Suprapubic skin (tissue), 4 donors: ENCODE measurements at regions not wholly inside any gene's neighbourhood (a gene's known extent, or its start where the extent isn't known, plus 50 kb on each side); places are given as distances from the start of the nearest gene placed in this dataset.
"Not testable (repeated sequence)": the region's sequence is repeated elsewhere in the genome, so short reads cannot be mapped to it uniquely, and the experiment has no call there.

Source experiments
- DNase-seq, 2 donors: peaks; one replicate each; pipeline ENCODE4 v3.0.0-alpha.2; 2019; ENCODE audit warnings: low spot score in 2 of 2
- H3K27ac ChIP-seq: fragments of 200-600 bp; sonication (generic); one replicate; pipeline ENCODE4 v1.5.1; 2019
- H3K27me3 ChIP-seq: fragments of 200-600 bp; sonication (generic); one replicate; pipeline ENCODE4 v1.5.1; 2019
- H3K36me3 ChIP-seq: fragments of 200-600 bp; sonication (generic); one replicate; pipeline ENCODE4 v1.5.1; 2019
- H3K4me1 ChIP-seq: fragments of 200-600 bp; sonication (generic); one replicate; pipeline ENCODE4 v1.5.1; 2019
- H3K4me3 ChIP-seq: fragments of 200-600 bp; sonication (generic); one replicate; pipeline ENCODE4 v1.5.1; 2019; ENCODE audit warnings: mild to moderate bottlenecking
- H3K9me3 ChIP-seq: fragments of 200-600 bp; sonication (generic); one replicate; pipeline ENCODE4 v1.5.1; 2019
- CTCF ChIP-seq, 2 donors: fragments of 200-600 bp in 1 of 2; fragments of 450-650 bp in 1 of 2; sonication (generic) in 1 of 2; IDR thresholded peaks; one replicate each; pipeline ENCODE4 v1.5.1; 2016 to 2019; ENCODE audit warnings: antibody characterized with exemption in 2 of 2, mild to moderate bottlenecking in 1 of 2, moderate library complexity in 1 of 2
- EP300 ChIP-seq: sonication (generic); formaldehyde crosslinking; IDR thresholded peaks from one replicate; pipeline ENCODE4 v1.6.1; 2017; ENCODE audit warnings: antibody characterized with exemption
- POLR2A ChIP-seq, 2 donors: fragments of 450-650 bp; IDR thresholded peaks; one replicate each; pipeline ENCODE4 v1.6.1; 2017; ENCODE audit warnings: antibody characterized with exemption in 2 of 2, mild to moderate bottlenecking in 2 of 2, moderate library complexity in 2 of 2
- POLR2AphosphoS5 ChIP-seq, 3 donors: sonication (generic); formaldehyde crosslinking; IDR thresholded peaks; one replicate each; pipeline ENCODE4 v1.6.1; 2017; ENCODE audit warnings: antibody characterized with exemption in 3 of 3
- WGBS: methylation state at CpG from one replicate; pipeline ENCODE4 v1.1.5; 2018; 5-methylcytosine and 5-hydroxymethylcytosine counted together

GRCh38 chr19:24004166-24004565 is 82.8 kb upstream of the ZNF254 start:
- 52% methylated on average over 6 of the region's 6 CpGs for WGBS
- TF ChIP-seq CTCF (IDR thresholded peaks at IDR 0.05), result no peak
- TF ChIP-seq EP300, result no peak
- TF ChIP-seq POLR2A (IDR thresholded peaks at IDR 0.05), result no peak
- TF ChIP-seq POLR2AphosphoS5 (IDR thresholded peaks at IDR 0.05), result no peak
- no peak overlapping the region for H3K4me3 ChIP-seq

GRCh38 chr19:24029941-24030636 is 56.9 kb upstream of the ZNF254 start:
- Histone ChIP-seq H3K9me3 (no peaks in the 10 kb centered on the region), H3K27me3 (no peaks in the 10 kb centered on the region), H3K27ac (no peak overlapping the region), H3K4me3 (no peak overlapping the region), H3K4me1 (peaks cover 16% of the 10 kb centered on the region), H3K36me3 (no peaks in the 10 kb centered on the region)
- WGBS, result 74% methylated on average over 8 of the region's 8 CpGs
- no peak for TF ChIP-seq POLR2AphosphoS5 (IDR thresholded peaks at IDR 0.05)
- no peak for TF ChIP-seq POLR2A (IDR thresholded peaks at IDR 0.05)
- no peak for TF ChIP-seq CTCF (IDR thresholded peaks at IDR 0.05)
- no peak for TF ChIP-seq EP300
- DNase-seq, result no peak

More at GRCh38 chr19:24004166-24004565, 82.8 kb upstream of the ZNF254 start:
- Histone ChIP-seq H3K4me1 (no peaks in the 10 kb centered on the region), H3K27me3 (no peaks in the 10 kb centered on the region), H3K36me3 (no peaks in the 10 kb centered on the region), H3K27ac (no peak overlapping the region), H3K9me3 (no peaks in the 10 kb centered on the region)
- DNase-seq, result no peak

- 77% methylated on average over 15 of the region's 15 CpGs for WGBS
- Histone ChIP-seq H3K36me3 (peaks cover 7% of the 10 kb centered on the region), H3K4me1 (peaks cover 34% of the 10 kb centered on the region), H3K4me3 (peak overlapping the region; percentile 89), H3K27ac (peak overlapping the region; percentile 98), H3K9me3 (no peaks in the 10 kb centered on the region), H3K27me3 (no peaks in the 10 kb centered on the region)
- DNase-seq, result no peak
- TF ChIP-seq POLR2AphosphoS5 (IDR thresholded peaks at IDR 0.05), result no peak
- no peak for TF ChIP-seq POLR2A (IDR thresholded peaks at IDR 0.05)
- no peak for TF ChIP-seq CTCF (IDR thresholded peaks at IDR 0.05)
- no peak for TF ChIP-seq EP300
Measured at GRCh38 chr19:24032651-24033050, 54.3 kb upstream of the ZNF254 start.

- H3K4me1 ChIP-seq, result peaks cover 34% of the 10 kb centered on the region
- peak overlapping the region; percentile 98 for H3K27ac ChIP-seq
- WGBS, result 0% methylated on average over 13 of the region's 41 CpGs
- H3K36me3 ChIP-seq, result peaks cover 7% of the 10 kb centered on the region
- TF ChIP-seq EP300 (no peak), POLR2A (IDR thresholded peaks at IDR 0.05) (peak; percentile 28 to 83), CTCF (IDR thresholded peaks at IDR 0.05) (no peak), POLR2AphosphoS5 (IDR thresholded peaks at IDR 0.05) (peak in 2 of 3 donors; percentile 14 to 32)
- no peaks in the 10 kb centered on the region for H3K9me3 ChIP-seq
- no peaks in the 10 kb centered on the region for H3K27me3 ChIP-seq
- DNase-seq, result peak; percentile 92 to 94
- H3K4me3 ChIP-seq, result peak overlapping the region; percentile 89
Measured at GRCh38 chr19:24033301-24033962, 53.6 kb upstream of the ZNF254 start.

- Histone ChIP-seq H3K27me3 (no peaks in the 10 kb centered on the region), H3K36me3 (peaks cover 7% of the 10 kb centered on the region), H3K9me3 (no peaks in the 10 kb centered on the region), H3K27ac (peak overlapping the region; percentile 98), H3K4me3 (peak overlapping the region; percentile 89), H3K4me1 (peaks cover 34% of the 10 kb centered on the region)
- TF ChIP-seq POLR2A (IDR thresholded peaks at IDR 0.05), result no peak
- no peak for TF ChIP-seq EP300
- TF ChIP-seq CTCF (IDR thresholded peaks at IDR 0.05), result no peak
- no peak for TF ChIP-seq POLR2AphosphoS5 (IDR thresholded peaks at IDR 0.05)
- DNase-seq, result peak in 1 of 2 donors; percentile 68
- under 1% methylated on average over 15 of the region's 15 CpGs for WGBS
Measured at GRCh38 chr19:24033963-24034342, 53.0 kb upstream of the ZNF254 start.

- DNase-seq, H3K36me3 ChIP-seq, H3K27me3 ChIP-seq, H3K9me3 ChIP-seq: not testable (repeated sequence)
- peak overlapping the region; percentile 89 for H3K4me3 ChIP-seq
- H3K27ac ChIP-seq, result peak overlapping the region; percentile 98
- 89% methylated on average over 12 of the region's 12 CpGs for WGBS
- H3K4me1 ChIP-seq, result peaks cover 34% of the 10 kb centered on the region
Measured at GRCh38 chr19:24035261-24035880, 51.6 kb upstream of the ZNF254 start.
